ENCODE measurements at regions not wholly inside any gene's neighbourhood (a gene's known extent, or its start where the extent isn't known, plus 50 kb on each side); places are given as distances from the start of the nearest gene placed in this dataset.
"Not testable (repeated sequence)": the region's sequence is repeated elsewhere in the genome, so short reads cannot be mapped to it uniquely, and the experiment has no call there.

GRCh38 chr5:106633825-106634224, 1036.9 kb downstream of the EFNA5 start:
- H3K4me1 ChIP-seq (ENCODE audit: control insufficient read depth in 5 of 5, insufficient read depth in 5 of 5, low read length in 5 of 5): no peaks in the 10 kb centered on the region
- H3K36me3 ChIP-seq (ENCODE audit: control insufficient read depth in 4 of 4, insufficient read depth in 4 of 4, low read length in 4 of 4): no peaks in the 10 kb centered on the region
- no peaks in the 10 kb centered on the region for H3K9me3 ChIP-seq (ENCODE audit: control insufficient read depth in 4 of 4, insufficient read depth in 3 of 4, low read length in 3 of 4)
- no peak overlapping the region for H3K4me3 ChIP-seq
- DNase-seq: no peak
- H3K9ac ChIP-seq (ENCODE audit: insufficient read depth in 1 of 2, low read length in 2 of 2): no peak overlapping the region
- H3K27ac ChIP-seq (ENCODE audit: low read depth in 1 of 2, low read length in 1 of 2): no peak overlapping the region
- no peak for ATAC-seq (ENCODE audit: insufficient read depth, low FRiP score)
- H3K27me3 ChIP-seq (ENCODE audit: control insufficient read depth in 3 of 3, insufficient read depth in 3 of 3, low read length in 2 of 3): no peaks in the 10 kb centered on the region
- no peak for TF ChIP-seq CTCF (IDR thresholded peaks at IDR 0.05; ENCODE audit: control extremely low read depth, extremely low read depth)

- DNase-seq; H3K9me3 ChIP-seq (ENCODE audit: control insufficient read depth in 4 of 4, insufficient read depth in 3 of 4, low read length in 3 of 4); H3K9ac ChIP-seq (ENCODE audit: insufficient read depth in 1 of 2, low read length in 2 of 2); H3K27ac ChIP-seq (ENCODE audit: low read depth in 1 of 2, low read length in 1 of 2); H3K27me3 ChIP-seq (ENCODE audit: control insufficient read depth in 3 of 3, insufficient read depth in 3 of 3, low read length in 2 of 3); H3K36me3 ChIP-seq (ENCODE audit: control insufficient read depth in 4 of 4, insufficient read depth in 4 of 4, low read length in 4 of 4); H3K4me1 ChIP-seq (ENCODE audit: control insufficient read depth in 5 of 5, insufficient read depth in 5 of 5, low read length in 5 of 5); H3K4me3 ChIP-seq; ATAC-seq (ENCODE audit: insufficient read depth, low FRiP score): not testable (repeated sequence)
- 94 to 98% methylated on average over 17 of the region's 17 CpGs for WGBS, 2 donors
These were observed 1042.3 kb downstream of the EFNA5 start for GRCh38 chr5:106628456-106628855.

- no peak overlapping the region for H3K9ac ChIP-seq (ENCODE audit: insufficient read depth in 1 of 2, low read length in 2 of 2)
- DNase-seq (no peak), ATAC-seq (ENCODE audit: insufficient read depth, low FRiP score) (no peak)
- WGBS, 2 donors: 88 to 90% methylated on average over 3 of the region's 3 CpGs
- no peaks in the 10 kb centered on the region for H3K36me3 ChIP-seq (ENCODE audit: control insufficient read depth in 4 of 4, insufficient read depth in 4 of 4, low read length in 4 of 4)
- no peak overlapping the region for H3K27ac ChIP-seq (ENCODE audit: low read depth in 1 of 2, low read length in 1 of 2)
- H3K9me3 ChIP-seq (ENCODE audit: control insufficient read depth in 4 of 4, insufficient read depth in 3 of 4, low read length in 3 of 4): no peaks in the 10 kb centered on the region
- no peaks in the 10 kb centered on the region for H3K4me1 ChIP-seq (ENCODE audit: control insufficient read depth in 5 of 5, insufficient read depth in 5 of 5, low read length in 5 of 5)
- no peaks in the 10 kb centered on the region for H3K27me3 ChIP-seq (ENCODE audit: control insufficient read depth in 3 of 3, insufficient read depth in 3 of 3, low read length in 2 of 3)
- TF ChIP-seq CTCF (IDR thresholded peaks at IDR 0.05; ENCODE audit: control extremely low read depth, extremely low read depth): no peak
- no peak overlapping the region for H3K4me3 ChIP-seq
These were observed 1060.7 kb downstream of the EFNA5 start for GRCh38 chr5:106610041-106610440.

GRCh38 chr5:106601620-106602019, 1069.1 kb downstream of the EFNA5 start:
- H3K9ac ChIP-seq (ENCODE audit: insufficient read depth in 1 of 2, low read length in 2 of 2): no peak overlapping the region
- no peaks in the 10 kb centered on the region for H3K27me3 ChIP-seq (ENCODE audit: control insufficient read depth in 3 of 3, insufficient read depth in 3 of 3, low read length in 2 of 3)
- H3K4me1 ChIP-seq (ENCODE audit: control insufficient read depth in 5 of 5, insufficient read depth in 5 of 5, low read length in 5 of 5): peaks cover 0 to 4% (median 0%) of the 10 kb centered on the region in 5 donors
- WGBS, 2 donors: 51 to 65% methylated on average over 6 of the region's 6 CpGs
- no peak overlapping the region for H3K4me3 ChIP-seq
- DNase-seq (peak in 2 of 3 donors; percentile 39 to 74), ATAC-seq (ENCODE audit: insufficient read depth, low FRiP score) (no peak)
- H3K27ac ChIP-seq (ENCODE audit: low read depth in 1 of 2, low read length in 1 of 2): no peak overlapping the region
- H3K36me3 ChIP-seq (ENCODE audit: control insufficient read depth in 4 of 4, insufficient read depth in 4 of 4, low read length in 4 of 4): no peaks in the 10 kb centered on the region
- no peaks in the 10 kb centered on the region for H3K9me3 ChIP-seq (ENCODE audit: control insufficient read depth in 4 of 4, insufficient read depth in 3 of 4, low read length in 3 of 4)
- TF ChIP-seq CTCF (IDR thresholded peaks at IDR 0.05; ENCODE audit: control extremely low read depth, extremely low read depth): no peak
